Psoas muscle (tissue), 7 donors: ENCODE measurements at regions not wholly inside any gene's neighbourhood (a gene's known extent, or its start where the extent isn't known, plus 50 kb on each side); places are given as distances from the start of the nearest gene placed in this dataset.
"Not testable (repeated sequence)": the region's sequence is repeated elsewhere in the genome, so short reads cannot be mapped to it uniquely, and the experiment has no call there.

ENCODE experiments used
- ATAC-seq, 4 donors: fragments of 200-7000 bp; cut with Tn5 transposase; one replicate each; pipeline ENCODE4 v1.9.1; 2020; ENCODE audit warnings: moderate library complexity in 3 of 4, mild to moderate bottlenecking in 2 of 4
- DNase-seq, 2 donors: peaks; one replicate each; pipeline ENCODE4 v3.0.0-alpha.2; 2020
- H3K27ac ChIP-seq: fragments of 200-600 bp; one replicate; pipeline ENCODE4 v1.8.0; 2022
- H3K27me3 ChIP-seq, 3 donors: fragments of 200-600 bp in 1 of 3; one replicate each; pipeline versions ENCODE4 v1.6.1 to v1.8.0; 2013 to 2022; ENCODE audit warnings: low read length in 2 of 3, mild to moderate bottlenecking in 2 of 3, moderate library complexity in 1 of 3; ENCODE audit not compliant: insufficient read depth in 3 of 3
- H3K36me3 ChIP-seq, 2 donors: fragments of 200-600 bp in 1 of 2; one replicate each; pipeline versions ENCODE4 v1.6.1 to v1.8.0; 2013 to 2022; ENCODE audit warnings: low read depth in 1 of 2, mild to moderate bottlenecking in 1 of 2, moderate library complexity in 1 of 2; ENCODE audit not compliant: insufficient read depth in 1 of 2
- H3K4me1 ChIP-seq: fragments of 200-600 bp; one replicate; pipeline ENCODE4 v1.8.0; 2022
- H3K4me3 ChIP-seq: fragments of 200-600 bp; one replicate; pipeline ENCODE4 v1.8.0; 2022; ENCODE audit warnings: mild to moderate bottlenecking
- H3K9me3 ChIP-seq: fragments of 200-600 bp; one replicate; pipeline ENCODE4 v1.8.0; 2022
- CTCF ChIP-seq: fragments of 200-600 bp; IDR thresholded peaks from one replicate; pipeline ENCODE4 v1.8.0; 2022; ENCODE audit warnings: antibody characterized with exemption
- WGBS, 3 donors: extraction: QIAGEN DNeasy Blood & Tissue Kit; methylation state at CpG; one replicate each; pipeline versions ENCODE4 v1.1.6 to v1.1.7; 2013; 5-methylcytosine and 5-hydroxymethylcytosine counted together
- intact Hi-C, 2 donors: fragments of 100-400 bp; cut with DNase I; formaldehyde crosslinking; loops; one replicate each; pipeline versions ENCODE4 v1.11.0 to v1.14.2; 2022
- donor health status: healthy with polysubstance abuse.
- donor health status: DM: no; HTN: no; CAD: no; lungs with moderate emphysema.
- donor health status: Bipolar disorder and iron deficiency.
- donor health status: healthy.
- donor health status: DM: yes; HTN: yes; CAD: no.
- donor health status: DM: no; HTN: no; CAD: no.
- donor health status: DM: yes; HTN: yes; CAD: no.

GRCh38 chr2:66095820-66096345, 339.0 kb upstream of the MEIS1 start:
- Histone ChIP-seq H3K36me3 (no peaks in the 10 kb centered on the region), H3K27me3 (no peaks in the 10 kb centered on the region), H3K4me3 (no peak overlapping the region), H3K4me1 (no peaks in the 10 kb centered on the region), H3K9me3 (no peaks in the 10 kb centered on the region), H3K27ac (no peak overlapping the region)
- no peak for TF ChIP-seq CTCF
- DNase-seq (no peak), ATAC-seq (no peak)
- intact Hi-C loops, result no loop called here
- WGBS, 3 donors, result 61 to 68% (median 68%) methylated on average over 6 of the region's 6 CpGs

- H3K27me3 ChIP-seq, intact Hi-C loops, H3K4me1 ChIP-seq, H3K36me3 ChIP-seq, H3K27ac ChIP-seq, ATAC-seq, H3K9me3 ChIP-seq, DNase-seq, H3K4me3 ChIP-seq: not testable (repeated sequence)
- 96 to 100% (median 97%) methylated on average over 1 to 2 of the region's 2 CpGs for WGBS, 3 donors
These were observed 340.2 kb upstream of the MEIS1 start for GRCh38 chr2:66094689-66095088.

- intact Hi-C loops, result no loop called here
- Histone ChIP-seq H3K4me3 (no peak overlapping the region), H3K27me3 (no peaks in the 10 kb centered on the region), H3K9me3 (no peaks in the 10 kb centered on the region), H3K36me3 (no peaks in the 10 kb centered on the region), H3K4me1 (no peaks in the 10 kb centered on the region), H3K27ac (no peak overlapping the region)
- TF ChIP-seq CTCF, result no peak
- 76 to 83% (median 77%) methylated on average over 1 of the region's 1 CpG for WGBS, 3 donors
- DNase-seq, result no peak
- ATAC-seq, result no peak
These were observed 341.6 kb upstream of the MEIS1 start for GRCh38 chr2:66093371-66093770.

DNA sequence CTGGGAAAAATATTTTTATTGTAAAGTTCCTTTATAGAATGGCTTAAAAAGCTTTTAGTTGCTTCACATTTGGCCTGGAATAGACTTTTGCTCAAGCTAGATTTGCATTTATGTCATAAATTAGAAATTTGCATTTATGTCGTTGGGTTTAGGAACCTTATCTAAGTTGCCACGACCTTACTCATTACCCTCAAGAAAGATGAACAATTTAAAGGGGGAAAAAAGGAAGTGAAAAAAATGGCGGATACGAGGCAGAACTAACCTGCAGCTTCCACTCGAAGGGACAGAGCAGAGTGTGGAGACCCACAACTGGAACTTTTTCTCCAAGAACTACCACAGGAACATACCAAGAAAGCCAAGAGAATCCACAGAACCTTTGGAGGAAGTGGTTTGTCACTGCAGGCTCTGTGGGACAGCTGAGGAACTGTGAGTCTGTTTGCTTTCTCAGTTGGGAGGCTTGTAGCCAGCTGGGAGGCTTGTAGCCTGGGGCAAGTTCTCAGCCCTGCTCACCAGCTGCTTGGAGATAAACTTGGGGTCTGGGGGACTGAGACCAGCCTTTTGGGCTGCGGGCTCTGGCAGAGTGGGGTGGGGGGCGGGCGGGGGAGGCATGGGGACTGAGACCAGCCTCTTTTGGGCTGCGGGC, 349.9 kb upstream of the MEIS1 start:
- TF ChIP-seq CTCF, result no peak
- no peaks in the 10 kb centered on the region for H3K27me3 ChIP-seq
- intact Hi-C loops, result no loop called here

GRCh38 chr2:66082581-66082980, 352.3 kb upstream of the MEIS1 start:
- Histone ChIP-seq H3K4me3 (no peak overlapping the region), H3K27ac (no peak overlapping the region), H3K4me1 (no peaks in the 10 kb centered on the region), H3K9me3 (no peaks in the 10 kb centered on the region), H3K27me3 (no peaks in the 10 kb centered on the region), H3K36me3 (no peaks in the 10 kb centered on the region)
- 25 to 67% (median 59%) methylated on average over 1 of the region's 1 CpG for WGBS, 3 donors
- ATAC-seq (no peak), DNase-seq (no peak)
- intact Hi-C loops, result no loop called here
- no peak for TF ChIP-seq CTCF

More for the DNA sequence above, 349.9 kb upstream of the MEIS1 start:
- DNase-seq, result no peak
- no peak for ATAC-seq
- Histone ChIP-seq H3K27ac (no peak overlapping the region), H3K9me3 (no peaks in the 10 kb centered on the region), H3K4me1 (no peaks in the 10 kb centered on the region), H3K4me3 (no peak overlapping the region), H3K36me3 (no peaks in the 10 kb centered on the region)
- WGBS, 3 donors, result 82 to 88% (median 83%) methylated on average over 9 of the region's 9 CpGs
